Erythroblast (primary cell): ENCODE measurements at regions not wholly inside any gene's neighbourhood (a gene's known extent, or its start where the extent isn't known, plus 50 kb on each side); places are given as distances from the start of the nearest gene placed in this dataset.

Experiments
- GATA1 ChIP-seq: IDR thresholded peaks from 2 replicates; pipeline ENCODE4 v1.6.1; 2011; ENCODE audit warnings: low read depth, mild to moderate bottlenecking, control low read depth, low read length, moderate library complexity
- POLR2A ChIP-seq: IDR thresholded peaks from 2 replicates; pipeline ENCODE4 v1.6.1; 2011; ENCODE audit warnings: mild to moderate bottlenecking, low read length

DNA sequence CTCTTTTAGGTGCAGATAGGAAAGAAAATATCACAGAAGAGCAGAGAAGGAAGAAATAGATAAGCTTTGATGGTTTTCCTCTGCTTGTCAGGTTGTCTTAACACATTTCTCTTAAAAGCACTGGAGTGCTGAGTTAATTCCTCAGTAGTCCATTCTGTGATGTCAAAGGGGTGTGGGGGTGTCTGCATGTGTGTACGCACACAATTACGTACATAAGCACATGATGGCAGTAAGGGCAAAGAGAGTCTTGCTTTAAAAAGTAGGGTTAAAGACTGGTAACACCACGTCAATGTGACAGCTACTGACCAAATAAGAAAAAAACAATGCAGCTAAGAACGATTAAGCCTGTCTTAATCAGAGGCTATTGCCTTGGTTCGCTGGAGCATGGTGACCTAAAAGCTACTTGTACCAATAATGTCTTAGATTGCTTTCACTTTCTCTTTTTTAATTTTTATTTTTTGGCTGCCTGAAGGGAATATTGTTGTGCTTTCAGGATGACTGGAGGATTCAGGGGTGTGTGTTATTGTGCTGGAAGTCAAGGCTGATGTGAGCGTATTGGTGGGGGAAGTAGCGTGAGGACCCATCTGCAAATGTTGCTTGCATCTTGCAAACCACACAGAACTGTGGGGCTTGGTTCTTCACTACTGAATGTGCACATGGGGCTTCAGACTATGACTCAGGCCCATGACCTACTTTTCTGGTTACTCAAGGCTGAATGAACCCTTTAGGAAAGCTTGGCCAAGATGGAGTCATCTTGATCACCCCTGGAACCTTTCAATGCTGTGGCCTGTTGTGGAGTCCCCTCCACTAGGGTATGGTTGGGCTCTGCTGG lies 417.8 kb upstream of the TPM1 start:
- TF ChIP-seq POLR2A (no peak), GATA1 (no peak)
